HEK293 (cell line): ENCODE measurements at regions not wholly inside any gene's neighbourhood (a gene's known extent, or its start where the extent isn't known, plus 50 kb on each side); places are given as distances from the start of the nearest gene placed in this dataset.

Experiments used
- CTCF ChIA-PET: fragments of 350-600 bp; formaldehyde crosslinking; extraction: SDS; loops from one replicate; lab custom pipeline; 2021; ENCODE audit warnings: antibody characterized with exemption; lab: Yijun Ruan, JAX
- POLR2A ChIA-PET: fragments of 300-600 bp; formaldehyde crosslinking; extraction: SDS; loops from one replicate; lab custom pipeline; 2020; ENCODE audit warnings: antibody characterized with exemption, inconsistent platforms; lab: Yijun Ruan, JAX
- H3K27ac ChIP-seq: fragments of 200-500 bp; sonication (Bioruptor generic); 2 replicates; pipeline ENCODE4 v1.5.1; 2014; ENCODE audit warnings: low read depth, low read length, control low read depth, inconsistent platforms; ENCODE audit errors: extremely low read depth
- H3K36me3 ChIP-seq, 2 experiments: fragments of 200-500 bp in 1 of 2; sonication (Bioruptor generic) in 1 of 2; 1 replicate in 1 of 2; 2 replicates in 1 of 2; pipeline ENCODE4 v1.5.1; 2014 to 2017; ENCODE audit warnings: inconsistent platforms in 2 of 2, low read length in 2 of 2; ENCODE audit not compliant: control insufficient read depth in 2 of 2, insufficient read depth in 1 of 2
- H3K4me1 ChIP-seq: fragments of 200-500 bp; sonication (Bioruptor generic); 2 replicates; pipeline ENCODE4 v1.5.1; 2014; ENCODE audit warnings: mild to moderate bottlenecking, low read length, inconsistent platforms; ENCODE audit not compliant: control insufficient read depth, insufficient read depth
- H3K4me3 ChIP-seq: 2 replicates; pipeline ENCODE4 v1.5.1; 2011; ENCODE audit warnings: low read depth, mild to moderate bottlenecking, control low read depth, low read length, moderate library complexity
- H3K9me3 ChIP-seq: fragments of 200-500 bp; sonication (Bioruptor generic); 2 replicates; pipeline ENCODE4 v1.5.1; 2014; ENCODE audit warnings: low read depth, low read length, inconsistent platforms; ENCODE audit not compliant: control insufficient read depth, insufficient read depth
- BCL11A ChIP-seq: fragments of 450-650 bp; formaldehyde crosslinking; IDR thresholded peaks from 2 replicates; pipeline ENCODE4 v1.5.1; 2016; ENCODE audit warnings: low read depth, missing biosample characterization, missing genetic modification characterization
- HOXA7 ChIP-seq: sonication (generic); formaldehyde crosslinking; IDR thresholded peaks from 2 replicates; pipeline ENCODE4 v1.8.1; 2022; ENCODE audit warnings: missing genetic modification reagents, borderline replicate concordance
- KLF9 ChIP-seq: fragments of 450-650 bp; formaldehyde crosslinking; IDR thresholded peaks from 2 replicates; pipeline ENCODE4 v1.5.1; 2016; ENCODE audit warnings: missing biosample characterization, missing genetic modification characterization, low read depth
- MYNN ChIP-seq: fragments of 450-650 bp; formaldehyde crosslinking; IDR thresholded peaks from 2 replicates; pipeline ENCODE4 v1.5.1; 2016; ENCODE audit warnings: missing biosample characterization, missing genetic modification characterization, borderline replicate concordance
- PATZ1 ChIP-seq: fragments of 450-650 bp; formaldehyde crosslinking; IDR thresholded peaks from 2 replicates; pipeline ENCODE4 v1.5.1; 2016; ENCODE audit warnings: missing biosample characterization, missing genetic modification characterization
- SCRT1 ChIP-seq: fragments of 450-650 bp; formaldehyde crosslinking; IDR thresholded peaks from 2 replicates; pipeline ENCODE4 v1.5.1; 2016; ENCODE audit warnings: missing biosample characterization, missing genetic modification characterization, borderline replicate concordance
- SP3 ChIP-seq: fragments of 450-650 bp; formaldehyde crosslinking; IDR thresholded peaks from 2 replicates; pipeline ENCODE4 v1.5.1; 2016; ENCODE audit warnings: missing biosample characterization, missing genetic modification characterization
- ZBTB7A ChIP-seq: fragments of 450-650 bp; formaldehyde crosslinking; IDR thresholded peaks from 2 replicates; pipeline ENCODE4 v1.5.1; 2016; ENCODE audit warnings: low read depth, missing biosample characterization, missing genetic modification characterization
- ZIC2 ChIP-seq: fragments of 450-650 bp; formaldehyde crosslinking; IDR thresholded peaks from 2 replicates; pipeline ENCODE4 v1.5.1; 2016; ENCODE audit warnings: missing biosample characterization, missing genetic modification characterization
- ZNF114 ChIP-seq: fragments of 450-650 bp; formaldehyde crosslinking; IDR thresholded peaks from 2 replicates; pipeline ENCODE4 v1.5.0; 2017; ENCODE audit warnings: missing biosample characterization, missing genetic modification characterization
- ZNF146 ChIP-seq: fragments of 450-650 bp; formaldehyde crosslinking; IDR thresholded peaks from 2 replicates; pipeline ENCODE4 v1.5.1; 2016; ENCODE audit warnings: missing biosample characterization, missing genetic modification characterization
- ZNF148 ChIP-seq: fragments of 450-650 bp; formaldehyde crosslinking; IDR thresholded peaks from 2 replicates; pipeline ENCODE4 v1.5.0; 2017; ENCODE audit warnings: missing biosample characterization, missing genetic modification characterization, borderline replicate concordance
- ZNF184 ChIP-seq: fragments of 450-650 bp; IDR thresholded peaks from 2 replicates; pipeline ENCODE4 v1.5.1; 2018; ENCODE audit warnings: missing biosample characterization, mild to moderate bottlenecking, missing genetic modification characterization
- ZNF302 ChIP-seq: fragments of 450-650 bp; formaldehyde crosslinking; IDR thresholded peaks from 2 replicates; pipeline ENCODE4 v1.5.1; 2016; ENCODE audit warnings: missing biosample characterization, missing genetic modification characterization, low read depth
- ZNF398 ChIP-seq: fragments of 450-650 bp; formaldehyde crosslinking; IDR thresholded peaks from 2 replicates; pipeline ENCODE4 v1.5.1; 2017; ENCODE audit warnings: missing biosample characterization, missing genetic modification characterization
- ZNF501 ChIP-seq: fragments of 450-650 bp; formaldehyde crosslinking; IDR thresholded peaks from 2 replicates; pipeline ENCODE4 v1.5.1; 2016; ENCODE audit warnings: missing biosample characterization, missing genetic modification characterization
- ZNF529 ChIP-seq: fragments of 450-650 bp; formaldehyde crosslinking; IDR thresholded peaks from 2 replicates; pipeline ENCODE4 v1.5.1; 2017; ENCODE audit warnings: missing genetic modification characterization, missing biosample characterization; ENCODE audit not compliant: insufficient replicate concordance
- ZNF555 ChIP-seq: fragments of 450-650 bp; formaldehyde crosslinking; conservative IDR thresholded peaks from 2 replicates; pipeline ENCODE4 v1.5.1; 2017; ENCODE audit warnings: missing biosample characterization, mild to moderate bottlenecking, missing genetic modification characterization, inconsistent platforms
- ZNF560 ChIP-seq: fragments of 450-650 bp; formaldehyde crosslinking; IDR thresholded peaks from 2 replicates; pipeline ENCODE4 v1.5.1; 2017; ENCODE audit warnings: missing biosample characterization, missing genetic modification characterization, borderline replicate concordance
- ZNF596 ChIP-seq: fragments of 450-650 bp; IDR thresholded peaks from 2 replicates; pipeline ENCODE4 v1.5.0; 2018; ENCODE audit warnings: missing biosample characterization, mild to moderate bottlenecking, missing genetic modification characterization, moderate library complexity
- ZNF658 ChIP-seq: fragments of 450-650 bp; formaldehyde crosslinking; IDR thresholded peaks from 2 replicates; pipeline ENCODE4; 2016; ENCODE audit warnings: missing biosample characterization, missing genetic modification characterization
- ZNF664 ChIP-seq: fragments of 450-650 bp; formaldehyde crosslinking; IDR thresholded peaks from 2 replicates; pipeline ENCODE4 v1.5.1; 2016; ENCODE audit warnings: missing biosample characterization, missing genetic modification characterization
- ZNF777 ChIP-seq: fragments of 450-650 bp; formaldehyde crosslinking; IDR thresholded peaks from 2 replicates; pipeline ENCODE4 v1.5.1; 2017; ENCODE audit warnings: missing biosample characterization, missing genetic modification characterization, borderline replicate concordance
- ZNF830 ChIP-seq: fragments of 450-650 bp; IDR thresholded peaks from 2 replicates; pipeline ENCODE4 v1.5.0; 2018; ENCODE audit warnings: missing biosample characterization, missing genetic modification characterization, low read depth, mild to moderate bottlenecking, moderate library complexity
- ZSCAN5A ChIP-seq: fragments of 450-650 bp; formaldehyde crosslinking; IDR thresholded peaks from 2 replicates; pipeline ENCODE4 v1.5.1; 2016; ENCODE audit warnings: missing biosample characterization, missing genetic modification characterization

GRCh38 chr6:113772961-113773360, 84.2 kb upstream of the MARCKS start:
- H3K27ac ChIP-seq: no peak overlapping the region
- ChIA-PET POLR2A (no interaction called here), CTCF (interaction anchor here (0.6 kb wide), 1 partner anchor 82 kb away, joined by 3 read pairs; no protein-coding TSS in a partner anchor)
- TF ChIP-seq ZNF664 (tag by site-specific recombination): no peak
- TF ChIP-seq ZNF658: no peak
- TF ChIP-seq SCRT1 (tag by site-specific recombination): no peak
- no peak for TF ChIP-seq ZNF302
- TF ChIP-seq ZNF501 (tag by site-specific recombination): no peak
- no peak for TF ChIP-seq BCL11A (tag by site-specific recombination)
- no peak for TF ChIP-seq KLF9 (tag by site-specific recombination)
- no peak for TF ChIP-seq ZNF596 (tag by site-specific recombination)
- no peak for TF ChIP-seq SP3
- TF ChIP-seq MYNN (tag by site-specific recombination): no peak
- no peak for TF ChIP-seq ZNF555
- TF ChIP-seq ZNF114 (tag by site-specific recombination): no peak
- TF ChIP-seq, all 188 proteins: peak for 0
- H3K4me1 ChIP-seq: no peaks in the 10 kb centered on the region
- H3K36me3 ChIP-seq: no peaks in the 10 kb centered on the region
- no peaks in the 10 kb centered on the region for H3K9me3 ChIP-seq
- no peak overlapping the region for H3K4me3 ChIP-seq

- H3K27ac ChIP-seq: no peak overlapping the region
- no peaks in the 10 kb centered on the region for H3K4me1 ChIP-seq
- no peaks in the 10 kb centered on the region for H3K9me3 ChIP-seq
- CTCF ChIA-PET: no interaction called here
- TF ChIP-seq ZNF560 (tag by site-specific recombination): no peak
- no peak for TF ChIP-seq ZBTB7A
- TF ChIP-seq ZSCAN5A (tag by site-specific recombination): no peak
- no peak for TF ChIP-seq ZNF777 (tag by site-specific recombination)
- TF ChIP-seq ZNF398 (tag by site-specific recombination): no peak
- TF ChIP-seq ZNF146: no peak
- POLR2A ChIA-PET: no interaction called here
- H3K36me3 ChIP-seq: no peaks in the 10 kb centered on the region
- H3K4me3 ChIP-seq: no peak overlapping the region
These were observed 82.9 kb upstream of the MARCKS start for GRCh38 chr6:113774127-113774825.

- POLR2A ChIA-PET: interaction anchor here (2.4 kb wide), 1 partner anchor 81 kb away, joined by 7 read pairs; no protein-coding TSS in a partner anchor
- CTCF ChIA-PET: interaction anchor here (0.5 kb wide), 1 partner anchor 173 kb away, joined by 3 read pairs; no protein-coding TSS in a partner anchor
- Histone ChIP-seq H3K36me3 (no peaks in the 10 kb centered on the region), H3K4me3 (no peak overlapping the region), H3K27ac (no peak overlapping the region), H3K9me3 (no peaks in the 10 kb centered on the region), H3K4me1 (no peaks in the 10 kb centered on the region)
- TF ChIP-seq ZNF830 (no peak), ZIC2 (tag by site-specific recombination) (no peak), ZNF529 (tag by site-specific recombination) (no peak), HOXA7 (CRISPR knock-in tag) (no peak), ZNF148 (no peak), PATZ1 (tag by site-specific recombination) (no peak), ZNF184 (no peak)
These were observed 80.1 kb upstream of the MARCKS start for GRCh38 chr6:113776998-113777397.
